PC-9 (cell line): ENCODE measurements at regions not wholly inside any gene's neighbourhood (a gene's known extent, or its start where the extent isn't known, plus 50 kb on each side); places are given as distances from the start of the nearest gene placed in this dataset.

Experiments used
- BruUV-seq: library from RNA; stranded (reverse); fragments of 400-500 nt; replicated peaks from 2 replicates; lab custom pipeline; 2021; lab: Mats Ljungman, UMichigan
- CTCF ChIA-PET: fragments of 300-600 bp; sonication (Branson Sonifier 250); formaldehyde crosslinking; loops from one replicate; lab custom pipeline; 2022; ENCODE audit warnings: antibody characterized with exemption; lab: Charles Lee
- POLR2A ChIA-PET: fragments of 300-600 bp; sonication (Branson Sonifier 250); formaldehyde crosslinking; loops from one replicate; lab custom pipeline; 2022; ENCODE audit warnings: antibody characterized with exemption; ENCODE audit not compliant: unreplicated experiment; lab: Charles Lee
- DNase-seq, 2 experiments: peaks; one replicate each; pipeline versions ENCODE4 v3.0.0 to v3.0.0-alpha.2; 2015 to 2022; ENCODE audit warnings: mixed read lengths in 1 of 2
- H2AFZ ChIP-seq: fragments of 200-600 bp; sonication (generic); 2 replicates; pipeline ENCODE4 v1.8.1; 2017; ENCODE audit warnings: antibody characterized with exemption
- H3F3A ChIP-seq: fragments of 200-600 bp; sonication (generic); 2 replicates; pipeline ENCODE4 v1.8.1; 2017; ENCODE audit warnings: antibody characterized with exemption, mild to moderate bottlenecking, low read depth; ENCODE audit not compliant: insufficient read depth
- H3K27ac ChIP-seq: fragments of 200-600 bp; sonication (generic); 2 replicates; pipeline ENCODE4 v1.6.1; 2016; ENCODE audit warnings: mixed run types
- H3K27me3 ChIP-seq: fragments of 200-600 bp; sonication (generic); 2 replicates; pipeline ENCODE4 v1.6.1; 2016; ENCODE audit warnings: low read depth, mixed run types; ENCODE audit not compliant: insufficient read depth
- H3K36me3 ChIP-seq: fragments of 200-600 bp; sonication (generic); 2 replicates; pipeline ENCODE4 v1.6.1; 2016; ENCODE audit warnings: low read depth, mixed run types
- H3K4me1 ChIP-seq: fragments of 200-600 bp; sonication (generic); replicated peaks from 2 replicates; pipeline ENCODE4 v1.6.1; 2016; ENCODE audit warnings: mixed run types; ENCODE audit not compliant: insufficient read depth
- H3K4me2 ChIP-seq: fragments of 200-600 bp; sonication (generic); 2 replicates; pipeline ENCODE4 v1.6.1; 2017; ENCODE audit warnings: mixed run types
- H3K4me3 ChIP-seq: fragments of 200-600 bp; sonication (generic); 2 replicates; pipeline ENCODE4 v1.6.1; 2016; ENCODE audit warnings: mixed run types
- H3K79me2 ChIP-seq: fragments of 200-600 bp; sonication (generic); 2 replicates; pipeline ENCODE4 v1.6.1; 2017; ENCODE audit warnings: low read depth, mixed run types
- H3K9me2 ChIP-seq: fragments of 200-600 bp; sonication (generic); 2 replicates; pipeline ENCODE4 v1.8.1; 2017; ENCODE audit warnings: mild to moderate bottlenecking; ENCODE audit not compliant: insufficient read depth
- H3K9me3 ChIP-seq: fragments of 200-600 bp; sonication (generic); 2 replicates; pipeline ENCODE4 v1.8.1; 2016; ENCODE audit warnings: low read depth; ENCODE audit not compliant: insufficient read depth
- H4K20me1 ChIP-seq: fragments of 200-600 bp; sonication (generic); 2 replicates; pipeline ENCODE4 v1.8.1; 2017; ENCODE audit not compliant: insufficient read depth
- EZH2 ChIP-seq: fragments of 200-600 bp; sonication (generic); IDR thresholded peaks from 2 replicates; pipeline ENCODE4 v1.8.0; 2017; ENCODE audit warnings: antibody characterized with exemption, low read depth
- intact Hi-C: fragments of 100-400 bp; cut with micrococcal nuclease; formaldehyde crosslinking; loops from one replicate; pipeline ENCODE4 v1.10.0; 2022; ENCODE audit not compliant: unreplicated experiment
- TF ChIP-seq, protein P1 (sequence below): fragments of 200-600 bp; sonication (generic); conservative IDR thresholded peaks from 2 replicates; pipeline ENCODE4 v1.6.1; 2017; ENCODE audit warnings: mixed run types, antibody characterized with exemption, mild to moderate bottlenecking, moderate library complexity

DNA sequence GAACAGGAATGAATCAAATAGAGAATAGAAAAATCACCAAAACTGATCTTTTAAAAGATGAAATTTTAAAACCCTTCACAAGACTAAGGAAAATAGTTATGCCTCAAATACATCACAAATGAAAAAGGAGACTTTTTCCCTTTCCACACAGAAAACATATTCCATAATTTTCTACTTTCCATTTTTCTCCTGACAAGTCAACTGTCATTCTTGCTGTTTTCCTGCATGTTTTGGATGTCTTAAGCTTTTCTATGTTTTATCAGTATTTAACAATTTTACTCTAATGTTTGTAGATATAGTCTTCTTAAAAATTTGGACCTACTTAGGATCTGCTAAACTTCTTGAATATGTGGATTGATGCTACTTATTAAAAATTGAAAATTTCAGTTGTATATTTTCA is 810.8 kb downstream of the OLFM4 start:
- Histone ChIP-seq H3K4me2 (no peak overlapping the region), H3K4me3 (no peak overlapping the region), H3K4me1 (no peaks in the 10 kb centered on the region), H4K20me1 (no peaks in the 10 kb centered on the region), H3K9me3 (no peaks in the 10 kb centered on the region), H3F3A (no peaks in the 10 kb centered on the region), H3K27ac (no peak overlapping the region), H2AFZ (no peak overlapping the region), H3K27me3 (no peaks in the 10 kb centered on the region), H3K79me2 (no peaks in the 10 kb centered on the region), H3K9me2 (0 out of 2 replicates have a peak, but pooled peaks cover 3% of the 10 kb centered on the region), H3K36me3 (no peaks in the 10 kb centered on the region)
- ChIA-PET POLR2A (no interaction called here), CTCF (no interaction called here)
- BruUV-seq: no TSS peak
- intact Hi-C loops: no loop called here
- no peak for TF ChIP-seq EZH2
- TF ChIP-seq, protein P1, sequence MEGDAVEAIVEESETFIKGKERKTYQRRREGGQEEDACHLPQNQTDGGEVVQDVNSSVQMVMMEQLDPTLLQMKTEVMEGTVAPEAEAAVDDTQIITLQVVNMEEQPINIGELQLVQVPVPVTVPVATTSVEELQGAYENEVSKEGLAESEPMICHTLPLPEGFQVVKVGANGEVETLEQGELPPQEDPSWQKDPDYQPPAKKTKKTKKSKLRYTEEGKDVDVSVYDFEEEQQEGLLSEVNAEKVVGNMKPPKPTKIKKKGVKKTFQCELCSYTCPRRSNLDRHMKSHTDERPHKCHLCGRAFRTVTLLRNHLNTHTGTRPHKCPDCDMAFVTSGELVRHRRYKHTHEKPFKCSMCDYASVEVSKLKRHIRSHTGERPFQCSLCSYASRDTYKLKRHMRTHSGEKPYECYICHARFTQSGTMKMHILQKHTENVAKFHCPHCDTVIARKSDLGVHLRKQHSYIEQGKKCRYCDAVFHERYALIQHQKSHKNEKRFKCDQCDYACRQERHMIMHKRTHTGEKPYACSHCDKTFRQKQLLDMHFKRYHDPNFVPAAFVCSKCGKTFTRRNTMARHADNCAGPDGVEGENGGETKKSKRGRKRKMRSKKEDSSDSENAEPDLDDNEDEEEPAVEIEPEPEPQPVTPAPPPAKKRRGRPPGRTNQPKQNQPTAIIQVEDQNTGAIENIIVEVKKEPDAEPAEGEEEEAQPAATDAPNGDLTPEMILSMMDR: no peak
- DNase-seq: no peak

DNA sequence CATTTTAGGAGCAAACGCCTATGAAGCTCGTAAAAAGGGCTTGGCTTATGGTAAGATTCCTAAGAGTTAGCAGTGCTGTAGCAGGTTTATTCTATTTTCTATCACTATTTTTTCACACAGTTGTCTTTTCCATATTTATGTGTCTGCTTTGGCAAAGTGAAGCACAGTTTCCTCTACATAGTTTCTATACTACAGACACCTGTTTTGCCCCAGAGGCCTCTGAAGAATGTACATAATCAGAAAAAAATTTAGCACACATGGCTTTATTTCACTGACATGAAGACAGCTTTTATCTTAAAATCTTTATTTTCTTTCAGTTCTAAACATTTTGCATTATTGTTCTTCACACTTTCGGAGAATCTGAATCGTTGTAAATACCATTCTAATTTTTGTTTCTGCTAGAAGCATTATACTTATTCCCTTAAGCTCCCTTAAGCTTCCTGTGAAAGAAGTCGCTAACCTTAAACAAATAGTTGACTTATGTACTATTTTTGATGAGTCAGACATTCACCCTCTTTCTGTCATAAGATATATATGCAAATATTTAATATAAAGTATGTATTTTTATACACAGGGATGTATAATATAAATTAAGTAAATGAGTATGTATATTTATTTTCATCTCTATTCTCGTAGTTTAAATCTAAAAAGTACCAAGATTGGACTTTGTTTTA is 816.0 kb downstream of the OLFM4 start:
- intact Hi-C loops: no loop called here
- ChIA-PET CTCF (no interaction called here), POLR2A (no interaction called here)
- DNase-seq: no peak
- H3K27ac ChIP-seq: no peak overlapping the region
- no peaks in the 10 kb centered on the region for H3K27me3 ChIP-seq
- no peaks in the 10 kb centered on the region for H3K4me1 ChIP-seq
- TF ChIP-seq, protein P1: no peak
- TF ChIP-seq EZH2: no peak
- H2AFZ ChIP-seq: no peak overlapping the region
- no peak overlapping the region for H3K4me3 ChIP-seq
- no peaks in the 10 kb centered on the region for H3K9me2 ChIP-seq
- no peaks in the 10 kb centered on the region for H3F3A ChIP-seq
- no peaks in the 10 kb centered on the region for H3K9me3 ChIP-seq
- H3K36me3 ChIP-seq: no peaks in the 10 kb centered on the region
- no TSS peak for BruUV-seq
- H4K20me1 ChIP-seq: no peaks in the 10 kb centered on the region
- H3K79me2 ChIP-seq: no peaks in the 10 kb centered on the region
- no peak overlapping the region for H3K4me2 ChIP-seq

DNA sequence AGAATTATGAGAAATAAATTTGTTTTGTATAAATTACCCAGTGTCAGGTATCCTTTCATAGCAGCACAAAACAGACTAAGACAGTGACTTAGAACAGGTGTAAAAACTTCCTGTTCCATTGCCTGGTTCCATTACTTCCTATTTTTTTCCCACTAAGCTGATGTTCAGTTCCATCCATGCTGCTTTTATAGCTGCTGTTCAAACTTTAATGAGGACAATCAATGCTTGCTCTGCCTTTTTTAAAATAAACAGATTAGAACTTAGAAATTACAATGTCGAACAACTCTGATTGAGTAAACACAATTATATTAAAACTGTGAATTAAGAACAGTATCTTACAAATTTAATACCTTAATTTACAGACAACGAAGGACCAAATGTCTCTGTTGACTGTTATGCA is 818.9 kb downstream of the OLFM4 start:
- Histone ChIP-seq H3K36me3 (no peaks in the 10 kb centered on the region), H3K4me1 (no peaks in the 10 kb centered on the region), H3K79me2 (no peaks in the 10 kb centered on the region), H3K27me3 (no peaks in the 10 kb centered on the region), H4K20me1 (no peaks in the 10 kb centered on the region), H3K9me3 (no peaks in the 10 kb centered on the region), H2AFZ (no peak overlapping the region), H3K9me2 (no peaks in the 10 kb centered on the region), H3K4me3 (no peak overlapping the region), H3K4me2 (no peak overlapping the region), H3F3A (no peaks in the 10 kb centered on the region), H3K27ac (no peak overlapping the region)
- POLR2A ChIA-PET: no interaction called here
- TF ChIP-seq, protein P1: no peak
- no peak for TF ChIP-seq EZH2
- DNase-seq: no peak
- intact Hi-C loops: no loop called here
- CTCF ChIA-PET: no interaction called here
- no TSS peak for BruUV-seq
